SK-N-SH (cell line): ENCODE measurements at regions not wholly inside any gene's neighbourhood (a gene's known extent, or its start where the extent isn't known, plus 50 kb on each side); places are given as distances from the start of the nearest gene placed in this dataset.

Experiments used
- CTCF ChIA-PET: fragments of 300-600, 350-600 bp; formaldehyde crosslinking; extraction: SDS; loops from one replicate; lab custom pipeline; 2021; lab: Yijun Ruan, JAX
- POLR2A ChIA-PET: fragments of 350-600 bp; sonication (Branson Sonifier 250); formaldehyde crosslinking; extraction: SDS; loops from one replicate; lab custom pipeline; 2020; ENCODE audit warnings: antibody characterized with exemption, inconsistent platforms; lab: Yijun Ruan, JAX
- DNase-seq: peaks from one replicate; pipeline ENCODE4 v3.0.0; 2012
- H2AFZ ChIP-seq: fragments of 200-600 bp; sonication (generic); 2 replicates; pipeline ENCODE4 v1.8.1; 2016; ENCODE audit warnings: antibody characterized with exemption, mild to moderate bottlenecking, low read depth
- H3F3A ChIP-seq: fragments of 200-600 bp; sonication (generic); replicated peaks from 2 replicates; pipeline ENCODE3; 2016; ENCODE audit warnings: antibody characterized with exemption, mild to moderate bottlenecking; ENCODE audit not compliant: insufficient read depth
- H3K27ac ChIP-seq, 2 experiments: fragments of 200-500 bp in 1 of 2; fragments of 200-600 bp in 1 of 2; sonication (Bioruptor generic) in 1 of 2; sonication (generic), shearing (Covaris generic) in 1 of 2; 2 replicates each; pipeline versions ENCODE4 v1.5.1 to v1.6.1; 2014 to 2016; ENCODE audit warnings: low read depth in 2 of 2, inconsistent platforms in 1 of 2, low read length in 1 of 2, mild to moderate bottlenecking in 1 of 2, mixed read lengths in 1 of 2
- H3K27me3 ChIP-seq: fragments of 200-600 bp; sonication (generic), shearing (Covaris generic); 2 replicates; pipeline ENCODE4 v1.6.1; 2016; ENCODE audit warnings: mixed run types; ENCODE audit not compliant: insufficient read depth
- H3K36me3 ChIP-seq, 2 experiments: fragments of 200-500 bp in 1 of 2; fragments of 200-600 bp in 1 of 2; sonication (Bioruptor generic) in 1 of 2; sonication (generic) in 1 of 2; replicated peaks in 1 of 2; 2 replicates each; pipeline versions ENCODE3 to v1.5.1; 2014 to 2016; ENCODE audit warnings: low read length in 1 of 2, mild to moderate bottlenecking in 1 of 2; ENCODE audit not compliant: insufficient read depth in 2 of 2, control insufficient read depth in 1 of 2
- H3K4me1 ChIP-seq, 2 experiments: fragments of 200-500 bp in 1 of 2; fragments of 200-600 bp in 1 of 2; sonication (Bioruptor generic) in 1 of 2; sonication (generic), shearing (Covaris generic) in 1 of 2; 2 replicates each; pipeline versions ENCODE4 v1.5.1 to v1.6.1; 2014 to 2016; ENCODE audit warnings: low read depth in 1 of 2, low read length in 1 of 2, mixed run types in 1 of 2; ENCODE audit not compliant: insufficient read depth in 2 of 2, control insufficient read depth in 1 of 2
- H3K4me2 ChIP-seq: fragments of 200-600 bp; sonication (generic), shearing (Covaris generic); 2 replicates; pipeline ENCODE4 v1.6.1; 2017; ENCODE audit warnings: mixed run types
- H3K4me3 ChIP-seq, 2 experiments: fragments of 200-500 bp in 1 of 2; fragments of 200-600 bp in 1 of 2; sonication (Bioruptor generic) in 1 of 2; sonication (generic), shearing (Covaris generic) in 1 of 2; 2 replicates each; pipeline versions ENCODE4 v1.5.1 to v1.8.1; 2014 to 2016; ENCODE audit warnings: low read depth in 2 of 2, inconsistent platforms in 1 of 2, low read length in 1 of 2, mild to moderate bottlenecking in 1 of 2, mixed read lengths in 1 of 2, moderate library complexity in 1 of 2
- H3K79me2 ChIP-seq: fragments of 200-600 bp; sonication (generic); 2 replicates; pipeline ENCODE4 v1.8.1; 2017; ENCODE audit warnings: mild to moderate bottlenecking; ENCODE audit not compliant: insufficient read depth
- H3K9ac ChIP-seq: fragments of 200-600 bp; sonication (generic); 2 replicates; pipeline ENCODE4 v1.6.1; 2017; ENCODE audit warnings: mixed run types
- H3K9me2 ChIP-seq: fragments of 200-600 bp; sonication (generic); 2 replicates; pipeline ENCODE4 v1.6.1; 2017; ENCODE audit warnings: mixed run types
- H3K9me3 ChIP-seq: fragments of 200-600 bp; sonication (generic); 2 replicates; pipeline ENCODE4 v1.6.1; 2017; ENCODE audit warnings: mixed run types, mild to moderate bottlenecking, moderate library complexity
- H4K20me1 ChIP-seq: fragments of 200-600 bp; sonication (generic); 2 replicates; pipeline ENCODE4 v1.6.1; 2017; ENCODE audit warnings: mild to moderate bottlenecking, mixed run types; ENCODE audit not compliant: insufficient read depth
- EP300 ChIP-seq, 2 experiments: IDR thresholded peaks; 2 replicates each; pipeline versions ENCODE4 v1.4.0 to v1.6.1; 2012; ENCODE audit warnings: borderline replicate concordance in 1 of 2, low read depth in 1 of 2, low read length in 1 of 2
- FOSL2 ChIP-seq: IDR thresholded peaks from 2 replicates; pipeline ENCODE4 v1.4.0; 2012; ENCODE audit warnings: low read depth, mild to moderate bottlenecking, moderate library complexity, borderline replicate concordance
- FOXJ3 ChIP-seq: sonication (generic); formaldehyde crosslinking; IDR thresholded peaks from 2 replicates; pipeline ENCODE4 v1.5.1; 2020; ENCODE audit warnings: mild to moderate bottlenecking, missing genetic modification reagents
- GATA2 ChIP-seq: sonication (generic); formaldehyde crosslinking; IDR thresholded peaks from 2 replicates; pipeline ENCODE4 v1.5.0; 2020; ENCODE audit warnings: mild to moderate bottlenecking, missing genetic modification reagents
- JUND ChIP-seq: IDR thresholded peaks from 2 replicates; pipeline ENCODE4 v1.4.0; 2012
- NFIC ChIP-seq: IDR thresholded peaks from 2 replicates; pipeline ENCODE4 v1.4.0; 2012; ENCODE audit warnings: borderline replicate concordance
- PBX3 ChIP-seq: IDR thresholded peaks from 2 replicates; pipeline ENCODE4; 2012
- POLR2AphosphoS5 ChIP-seq: IDR thresholded peaks from 2 replicates; pipeline ENCODE4 v1.6.1; 2012; ENCODE audit warnings: low read depth, low read length
- RCOR1 ChIP-seq: fragments of 150-350 bp; IDR thresholded peaks from 2 replicates; pipeline ENCODE4 v1.6.1; 2017; ENCODE audit warnings: antibody characterized with exemption, low read length
- REST ChIP-seq: IDR thresholded peaks from 2 replicates; pipeline ENCODE4 v1.6.1; 2012; ENCODE audit warnings: mild to moderate bottlenecking, low read depth, low read length, moderate library complexity
- TEAD4 ChIP-seq: IDR thresholded peaks from 2 replicates; pipeline ENCODE4 v1.4.0; 2012; ENCODE audit warnings: mild to moderate bottlenecking, borderline replicate concordance; ENCODE audit not compliant: insufficient read depth
- USF1 ChIP-seq: IDR thresholded peaks from 2 replicates; pipeline ENCODE4 v1.4.0; 2012; ENCODE audit warnings: low read depth, borderline replicate concordance
- WGBS: methylation state at CpG from one replicate; pipeline ENCODE4 v1.1.6; 2017; ENCODE audit warnings: low lambda C conversion rate; 5-methylcytosine and 5-hydroxymethylcytosine counted together

GRCh38 chr3:145882436-145882835, 278.5 kb downstream of the PLOD2 start (continued):
- TF ChIP-seq POLR2AphosphoS5: no peak
- TF ChIP-seq PBX3: no peak

GRCh38 chr3:145889730-145890129, 271.3 kb downstream of the PLOD2 start:
- no peaks in the 10 kb centered on the region for H4K20me1 ChIP-seq
- ChIA-PET POLR2A (no interaction called here), CTCF (no interaction called here)
- H2AFZ ChIP-seq: no peak overlapping the region
- H3F3A ChIP-seq: no peaks in the 10 kb centered on the region
- no peaks in the 10 kb centered on the region for H3K79me2 ChIP-seq
- no peaks in the 10 kb centered on the region for H3K9me2 ChIP-seq
- H3K4me3 ChIP-seq: no peak overlapping the region
- H3K4me1 ChIP-seq: no peaks in the 10 kb centered on the region
- no peak overlapping the region for H3K27ac ChIP-seq
- 11% methylated on average over 2 of the region's 2 CpGs for WGBS
- TF ChIP-seq PBX3: no peak
- no peak for TF ChIP-seq FOXJ3 (CRISPR knock-in tag)
- TF ChIP-seq RCOR1: no peak
- no peak for TF ChIP-seq EP300 (IDR thresholded peaks at IDR 0.05; ENCODE audit: borderline replicate concordance in 1 of 2, low read depth in 1 of 2, low read length in 1 of 2)
- no peak for TF ChIP-seq GATA2 (CRISPR knock-in tag)
- TF ChIP-seq FOSL2: no peak
- no peak for TF ChIP-seq NFIC
- TF ChIP-seq TEAD4: no peak
- TF ChIP-seq USF1: no peak
- no peak for TF ChIP-seq REST
- TF ChIP-seq JUND: no peak
- TF ChIP-seq POLR2AphosphoS5: no peak
- H3K27me3 ChIP-seq: peaks cover 4% of the 10 kb centered on the region; the same call in 1 of the 2 replicates
- DNase-seq: no peak
- H3K9me3 ChIP-seq: no peaks in the 10 kb centered on the region
- H3K9ac ChIP-seq: no peak overlapping the region
- H3K4me2 ChIP-seq: no peak overlapping the region
- H3K36me3 ChIP-seq: no peaks in the 10 kb centered on the region
